Liver (tissue), 7 donors: ENCODE measurements at regions not wholly inside any gene's neighbourhood (a gene's known extent, or its start where the extent isn't known, plus 50 kb on each side); places are given as distances from the start of the nearest gene placed in this dataset.
"Not testable (repeated sequence)": the region's sequence is repeated elsewhere in the genome, so short reads cannot be mapped to it uniquely, and the experiment has no call there.

Experiments used
- DNase-seq: peaks from one replicate; pipeline ENCODE4 v3.0.0-alpha.2; 2017; ENCODE audit warnings: low spot score
- H3K27ac ChIP-seq, 2 donors: one replicate each; pipeline ENCODE4 v1.7.0; 2013; ENCODE audit warnings: inconsistent platforms in 2 of 2, low read length in 2 of 2, control low read depth in 1 of 2, low read depth in 1 of 2, mild to moderate bottlenecking in 1 of 2
- H3K27me3 ChIP-seq, 4 donors: one replicate each; pipeline versions ENCODE4 v1.6.1 to v1.7.0; 2013; ENCODE audit warnings: low read length in 3 of 4, inconsistent platforms in 1 of 4, mild to moderate bottlenecking in 1 of 4, moderate library complexity in 1 of 4; ENCODE audit not compliant: control insufficient read depth in 4 of 4, insufficient read depth in 4 of 4
- H3K36me3 ChIP-seq, 4 donors: one replicate each; pipeline versions ENCODE4 v1.6.1 to v1.7.0; 2013; ENCODE audit warnings: low read length in 3 of 4, mild to moderate bottlenecking in 3 of 4, low read depth in 1 of 4, moderate library complexity in 1 of 4; ENCODE audit not compliant: control insufficient read depth in 4 of 4, insufficient read depth in 3 of 4
- H3K4me1 ChIP-seq, 4 donors: one replicate each; pipeline versions ENCODE4 v1.6.1 to v1.7.0; 2013; ENCODE audit warnings: low read length in 3 of 4, mild to moderate bottlenecking in 3 of 4, moderate library complexity in 1 of 4; ENCODE audit not compliant: control insufficient read depth in 4 of 4, insufficient read depth in 4 of 4
- H3K4me3 ChIP-seq, 3 donors: one replicate each; pipeline versions ENCODE4 v1.6.1 to v1.7.0; 2013; ENCODE audit warnings: low read length in 3 of 3, control low read depth in 1 of 3, low read depth in 1 of 3, mild to moderate bottlenecking in 1 of 3
- H3K9ac ChIP-seq, 2 donors: one replicate each; pipeline ENCODE4 v1.7.0; 2013; ENCODE audit warnings: low read length in 2 of 2, mild to moderate bottlenecking in 2 of 2, moderate library complexity in 2 of 2, control low read depth in 1 of 2, low read depth in 1 of 2
- H3K9me3 ChIP-seq, 4 donors: one replicate each; pipeline versions ENCODE4 v1.6.1 to v1.7.0; 2013; ENCODE audit warnings: low read length in 3 of 4; ENCODE audit not compliant: control insufficient read depth in 4 of 4
- EGR1 ChIP-seq, 2 donors: IDR thresholded peaks; 2 replicates each; pipeline ENCODE4 v1.6.1; 2016 to 2018; ENCODE audit warnings: antibody characterized with exemption in 2 of 2, low read depth in 2 of 2
- FOXA1 ChIP-seq: IDR thresholded peaks from 2 replicates; pipeline ENCODE4 v1.6.1; 2016; ENCODE audit warnings: antibody characterized with exemption
- FOXA2 ChIP-seq: IDR thresholded peaks from 2 replicates; pipeline ENCODE4 v1.6.1; 2016; ENCODE audit warnings: antibody characterized with exemption
- GABPA ChIP-seq, 2 donors: IDR thresholded peaks in 1 of 2; conservative IDR thresholded peaks in 1 of 2; 2 replicates each; pipeline ENCODE4 v1.6.1; 2016; ENCODE audit warnings: antibody characterized with exemption in 2 of 2, mild to moderate bottlenecking in 1 of 2, moderate library complexity in 1 of 2
- HNF4A ChIP-seq, 2 donors: conservative IDR thresholded peaks; 2 replicates each; pipeline ENCODE4 v1.6.1; 2016; ENCODE audit warnings: antibody characterized with exemption in 2 of 2, mild to moderate bottlenecking in 2 of 2
- HNF4G ChIP-seq: IDR thresholded peaks from 2 replicates; pipeline ENCODE4 v1.6.1; 2016; ENCODE audit warnings: antibody characterized with exemption
- JUND ChIP-seq, 2 donors: IDR thresholded peaks; 2 replicates each; pipeline ENCODE4 v1.6.1; 2016; ENCODE audit warnings: antibody characterized with exemption in 2 of 2
- NR2F2 ChIP-seq: IDR thresholded peaks from 2 replicates; pipeline ENCODE4 v1.6.1; 2016; ENCODE audit warnings: antibody characterized with exemption
- RAD21 ChIP-seq, 2 donors: IDR thresholded peaks; 2 replicates each; pipeline ENCODE4 v1.6.1; 2016; ENCODE audit warnings: antibody characterized with exemption in 2 of 2, mild to moderate bottlenecking in 2 of 2
- RXRA ChIP-seq, 2 donors: IDR thresholded peaks; 2 replicates each; pipeline ENCODE4 v1.6.1; 2017 to 2018; ENCODE audit warnings: antibody characterized with exemption in 2 of 2, mild to moderate bottlenecking in 1 of 2
- SP1 ChIP-seq: IDR thresholded peaks from 2 replicates; pipeline ENCODE4 v1.6.1; 2018; ENCODE audit warnings: antibody characterized with exemption, mild to moderate bottlenecking
- TAF1 ChIP-seq: conservative IDR thresholded peaks from 2 replicates; pipeline ENCODE4 v1.6.1; 2016; ENCODE audit warnings: antibody characterized with exemption, mild to moderate bottlenecking
- YY1 ChIP-seq: IDR thresholded peaks from 2 replicates; pipeline ENCODE4 v1.6.1; 2016; ENCODE audit warnings: antibody characterized with exemption, mild to moderate bottlenecking
- WGBS: extraction: QIAGEN DNeasy Blood & Tissue Kit; methylation state at CpG from one replicate; pipeline ENCODE4 v1.1.7; 2013; 5-methylcytosine and 5-hydroxymethylcytosine counted together
- TF ChIP-seq, protein P1 (sequence below): IDR thresholded peaks from 2 replicates; pipeline ENCODE4 v1.6.1; 2016; ENCODE audit warnings: antibody characterized with exemption
- TF ChIP-seq, protein P2 (sequence below): IDR thresholded peaks from 2 replicates; pipeline ENCODE4 v1.6.1; 2016; ENCODE audit warnings: antibody characterized with exemption, mild to moderate bottlenecking
- TF ChIP-seq, protein P3 (sequence below): IDR thresholded peaks from 2 replicates; pipeline ENCODE4 v1.6.1; 2016; ENCODE audit warnings: antibody characterized with exemption
- TF ChIP-seq, protein P4 (sequence below): IDR thresholded peaks from 2 replicates; pipeline ENCODE4 v1.6.1; 2016; ENCODE audit warnings: antibody characterized with exemption
- donor health status: healthy.
- donor health status: healthy.
- donor health status: healthy.
- donor health status: healthy.

DNA sequence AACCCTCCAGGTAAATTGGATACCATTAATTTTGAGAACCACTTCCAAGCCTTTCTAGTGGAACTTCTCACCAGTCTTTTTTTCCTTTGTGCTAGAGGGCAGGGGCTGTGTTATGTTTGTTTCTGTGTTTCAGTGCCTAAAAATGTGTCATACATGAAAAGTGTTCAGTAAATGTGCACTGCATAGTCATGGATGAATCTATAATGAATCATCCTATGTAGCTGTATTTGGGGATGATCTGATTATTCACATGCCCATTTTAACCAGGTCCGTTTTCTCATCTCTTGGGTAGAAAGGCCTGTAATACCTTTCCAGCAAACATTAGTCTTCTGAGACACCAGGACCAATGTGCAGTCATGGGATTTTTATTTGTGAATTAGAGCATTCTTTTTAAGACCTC lies 583.0 kb upstream of the GOLIM4 start:
- no peak overlapping the region for H3K4me3 ChIP-seq
- H3K36me3 ChIP-seq: no peaks in the 10 kb centered on the region
- DNase-seq: no peak
- H3K27ac ChIP-seq: no peak overlapping the region
- TF ChIP-seq FOXA2 (no peak), NR2F2 (no peak), EGR1 (IDR thresholded peaks at IDR 0.05; ENCODE audit: low read depth in 2 of 2) (no peak), TAF1 (no peak), JUND (IDR thresholded peaks at IDR 0.05) (no peak), RXRA (IDR thresholded peaks at IDR 0.05) (no peak), YY1 (no peak), SP1 (no peak), GABPA (IDR thresholded peaks at IDR 0.05 in 1 of 2, conservative IDR thresholded peaks at IDR 0.05 in 1 of 2) (no peak), HNF4G (no peak), HNF4A (conservative IDR thresholded peaks at IDR 0.05) (no peak)
- TF ChIP-seq, protein P1, sequence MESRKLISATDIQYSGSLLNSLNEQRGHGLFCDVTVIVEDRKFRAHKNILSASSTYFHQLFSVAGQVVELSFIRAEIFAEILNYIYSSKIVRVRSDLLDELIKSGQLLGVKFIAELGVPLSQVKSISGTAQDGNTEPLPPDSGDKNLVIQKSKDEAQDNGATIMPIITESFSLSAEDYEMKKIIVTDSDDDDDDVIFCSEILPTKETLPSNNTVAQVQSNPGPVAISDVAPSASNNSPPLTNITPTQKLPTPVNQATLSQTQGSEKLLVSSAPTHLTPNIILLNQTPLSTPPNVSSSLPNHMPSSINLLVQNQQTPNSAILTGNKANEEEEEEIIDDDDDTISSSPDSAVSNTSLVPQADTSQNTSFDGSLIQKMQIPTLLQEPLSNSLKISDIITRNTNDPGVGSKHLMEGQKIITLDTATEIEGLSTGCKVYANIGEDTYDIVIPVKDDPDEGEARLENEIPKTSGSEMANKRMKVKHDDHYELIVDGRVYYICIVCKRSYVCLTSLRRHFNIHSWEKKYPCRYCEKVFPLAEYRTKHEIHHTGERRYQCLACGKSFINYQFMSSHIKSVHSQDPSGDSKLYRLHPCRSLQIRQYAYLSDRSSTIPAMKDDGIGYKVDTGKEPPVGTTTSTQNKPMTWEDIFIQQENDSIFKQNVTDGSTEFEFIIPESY: no peak
- TF ChIP-seq, protein P2, sequence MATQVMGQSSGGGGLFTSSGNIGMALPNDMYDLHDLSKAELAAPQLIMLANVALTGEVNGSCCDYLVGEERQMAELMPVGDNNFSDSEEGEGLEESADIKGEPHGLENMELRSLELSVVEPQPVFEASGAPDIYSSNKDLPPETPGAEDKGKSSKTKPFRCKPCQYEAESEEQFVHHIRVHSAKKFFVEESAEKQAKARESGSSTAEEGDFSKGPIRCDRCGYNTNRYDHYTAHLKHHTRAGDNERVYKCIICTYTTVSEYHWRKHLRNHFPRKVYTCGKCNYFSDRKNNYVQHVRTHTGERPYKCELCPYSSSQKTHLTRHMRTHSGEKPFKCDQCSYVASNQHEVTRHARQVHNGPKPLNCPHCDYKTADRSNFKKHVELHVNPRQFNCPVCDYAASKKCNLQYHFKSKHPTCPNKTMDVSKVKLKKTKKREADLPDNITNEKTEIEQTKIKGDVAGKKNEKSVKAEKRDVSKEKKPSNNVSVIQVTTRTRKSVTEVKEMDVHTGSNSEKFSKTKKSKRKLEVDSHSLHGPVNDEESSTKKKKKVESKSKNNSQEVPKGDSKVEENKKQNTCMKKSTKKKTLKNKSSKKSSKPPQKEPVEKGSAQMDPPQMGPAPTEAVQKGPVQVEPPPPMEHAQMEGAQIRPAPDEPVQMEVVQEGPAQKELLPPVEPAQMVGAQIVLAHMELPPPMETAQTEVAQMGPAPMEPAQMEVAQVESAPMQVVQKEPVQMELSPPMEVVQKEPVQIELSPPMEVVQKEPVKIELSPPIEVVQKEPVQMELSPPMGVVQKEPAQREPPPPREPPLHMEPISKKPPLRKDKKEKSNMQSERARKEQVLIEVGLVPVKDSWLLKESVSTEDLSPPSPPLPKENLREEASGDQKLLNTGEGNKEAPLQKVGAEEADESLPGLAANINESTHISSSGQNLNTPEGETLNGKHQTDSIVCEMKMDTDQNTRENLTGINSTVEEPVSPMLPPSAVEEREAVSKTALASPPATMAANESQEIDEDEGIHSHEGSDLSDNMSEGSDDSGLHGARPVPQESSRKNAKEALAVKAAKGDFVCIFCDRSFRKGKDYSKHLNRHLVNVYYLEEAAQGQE: no peak
- TF ChIP-seq, protein P3, sequence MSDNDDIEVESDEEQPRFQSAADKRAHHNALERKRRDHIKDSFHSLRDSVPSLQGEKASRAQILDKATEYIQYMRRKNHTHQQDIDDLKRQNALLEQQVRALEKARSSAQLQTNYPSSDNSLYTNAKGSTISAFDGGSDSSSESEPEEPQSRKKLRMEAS: no peak
- TF ChIP-seq, protein P4, sequence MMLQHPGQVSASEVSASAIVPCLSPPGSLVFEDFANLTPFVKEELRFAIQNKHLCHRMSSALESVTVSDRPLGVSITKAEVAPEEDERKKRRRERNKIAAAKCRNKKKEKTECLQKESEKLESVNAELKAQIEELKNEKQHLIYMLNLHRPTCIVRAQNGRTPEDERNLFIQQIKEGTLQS: no peak
- H3K9ac ChIP-seq: no peak overlapping the region
- 80% methylated on average over 1 of the region's 1 CpG for WGBS
- H3K27me3 ChIP-seq: no peaks in the 10 kb centered on the region
- no peaks in the 10 kb centered on the region for H3K4me1 ChIP-seq
- no peaks in the 10 kb centered on the region for H3K9me3 ChIP-seq

DNA sequence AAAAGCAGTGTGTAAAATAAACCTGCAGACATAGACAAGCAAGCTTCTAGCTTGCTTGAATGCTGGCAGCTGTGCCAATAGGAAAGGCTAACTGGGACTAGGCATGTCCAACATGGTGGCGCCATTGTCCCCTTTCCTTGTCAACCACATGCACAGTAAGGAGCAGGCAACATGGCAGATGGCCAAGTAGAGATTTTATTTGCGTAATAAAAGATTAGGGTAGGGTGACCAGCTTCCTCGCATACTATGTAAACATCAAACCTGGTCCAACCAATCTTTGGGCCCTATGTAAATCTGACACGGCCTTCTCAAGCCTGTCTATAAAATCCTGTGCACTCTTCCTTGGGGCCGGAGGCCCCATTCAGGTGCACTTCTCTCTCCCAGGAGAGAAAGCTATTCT lies 575.4 kb upstream of the GOLIM4 start:
- no peak for DNase-seq
- Histone ChIP-seq H3K4me3 (no peak overlapping the region), H3K36me3 (no peaks in the 10 kb centered on the region), H3K4me1 (no peaks in the 10 kb centered on the region), H3K27ac (no peak overlapping the region), H3K9ac (no peak overlapping the region), H3K27me3 (no peaks in the 10 kb centered on the region), H3K9me3 (no peaks in the 10 kb centered on the region)
- WGBS: 75% methylated on average over 5 of the region's 5 CpGs
- TF ChIP-seq EGR1 (IDR thresholded peaks at IDR 0.05; ENCODE audit: low read depth in 2 of 2): no peak
- no peak for TF ChIP-seq YY1
- TF ChIP-seq FOXA1: no peak
- TF ChIP-seq, protein P4: no peak
- no peak for TF ChIP-seq JUND (IDR thresholded peaks at IDR 0.05)
- TF ChIP-seq, protein P2: no peak
- no peak for TF ChIP-seq RAD21 (IDR thresholded peaks at IDR 0.05)
- no peak for TF ChIP-seq HNF4A (conservative IDR thresholded peaks at IDR 0.05)
- TF ChIP-seq, protein P3: no peak
- TF ChIP-seq TAF1: no peak
- no peak for TF ChIP-seq RXRA (IDR thresholded peaks at IDR 0.05)
- TF ChIP-seq SP1: no peak
- TF ChIP-seq HNF4G: no peak
- TF ChIP-seq GABPA (IDR thresholded peaks at IDR 0.05 in 1 of 2, conservative IDR thresholded peaks at IDR 0.05 in 1 of 2): no peak

DNA sequence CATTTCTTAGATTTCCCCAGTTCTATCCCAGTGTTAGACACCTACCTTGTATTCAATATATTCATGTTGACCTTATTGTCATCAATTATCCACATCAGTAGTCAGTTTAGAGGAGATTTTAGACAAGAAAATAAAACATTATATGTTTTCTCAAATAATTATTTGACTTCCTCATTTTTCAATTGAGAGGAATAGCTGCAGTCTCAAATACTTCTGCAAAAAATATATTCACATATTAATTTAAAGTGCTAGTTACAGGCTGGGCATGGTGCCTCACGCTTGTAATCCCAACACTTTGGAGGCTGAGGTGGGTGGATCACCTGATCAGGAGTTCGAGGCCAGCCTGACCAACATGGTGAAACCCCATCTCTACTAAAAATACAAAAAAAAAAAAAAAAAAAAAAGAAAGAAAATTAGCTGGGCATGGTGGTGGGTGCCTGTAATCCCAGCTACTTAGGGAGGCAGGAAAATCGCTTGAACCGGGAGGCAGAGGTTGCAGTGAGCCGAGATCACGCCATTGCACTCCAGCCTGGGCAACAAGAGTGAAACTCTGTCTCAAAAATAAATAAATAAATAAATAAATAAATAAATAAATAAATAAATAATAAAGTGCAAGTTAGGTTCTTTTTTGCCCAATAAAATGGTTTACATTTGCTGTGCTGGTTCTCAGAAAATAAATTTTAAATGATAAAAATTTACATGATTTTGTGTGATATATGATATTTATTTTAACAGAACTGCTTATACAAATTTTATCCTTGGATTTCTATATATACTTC lies 565.3 kb upstream of the GOLIM4 start:
- H3K9ac ChIP-seq, H3K36me3 ChIP-seq, H3K4me3 ChIP-seq, H3K9me3 ChIP-seq, H3K4me1 ChIP-seq, H3K27ac ChIP-seq, DNase-seq, H3K27me3 ChIP-seq: not testable (repeated sequence)
- WGBS: 91% methylated on average over 6 of the region's 6 CpGs
